ENCODE measurements at regions not wholly inside any gene's neighbourhood (a gene's known extent, or its start where the extent isn't known, plus 50 kb on each side); places are given as distances from the start of the nearest gene placed in this dataset.

DNA sequence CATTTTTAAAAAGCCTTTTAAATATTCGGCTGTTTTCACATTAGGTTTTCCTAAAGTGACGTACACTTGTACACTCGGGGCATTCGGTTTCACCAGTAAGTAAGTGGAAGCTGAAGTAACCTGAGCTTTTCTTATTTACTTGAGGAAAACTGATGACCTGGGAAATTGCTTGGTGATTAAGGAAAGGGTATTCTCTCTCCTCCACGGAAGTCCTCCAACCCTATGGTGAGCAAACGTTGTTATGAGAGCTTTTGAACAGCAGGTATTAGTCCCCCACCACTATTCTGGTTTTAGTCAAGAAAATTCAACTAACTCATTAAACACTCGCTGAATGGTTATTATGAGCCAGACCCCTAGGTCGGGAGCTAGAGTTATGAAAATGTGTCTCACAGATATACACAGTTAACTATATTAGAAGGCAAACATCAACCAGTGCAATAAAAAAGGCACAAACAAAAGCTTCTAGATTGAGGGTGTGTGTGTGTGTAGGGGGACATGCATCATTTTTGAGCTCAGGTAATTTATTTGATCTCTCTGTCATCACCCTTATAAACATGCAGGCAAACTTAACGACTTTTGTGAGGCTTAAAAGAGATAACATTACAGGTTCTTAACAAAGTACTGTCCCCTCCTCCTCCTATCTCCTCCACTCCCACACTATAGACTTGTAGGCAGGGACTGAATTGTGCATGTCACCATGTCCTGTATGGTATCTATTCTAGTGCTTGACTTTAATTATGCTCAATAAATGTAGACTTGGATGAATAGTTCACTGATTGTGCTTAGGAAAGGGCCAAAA lies 143.3 kb upstream of the MB21D2 start (continued):
- TF ChIP-seq MGA (IDR thresholded peaks at IDR 0.05) (no peak), ZSCAN32 (CRISPR knock-in tag; IDR thresholded peaks at IDR 0.05) (no peak), PHB2 (IDR thresholded peaks at IDR 0.05; ENCODE audit: low read depth) (no peak), NR4A1 (CRISPR knock-in tag; IDR thresholded peaks at IDR 0.05) (no peak), NR4A1 (tag; IDR thresholded peaks at IDR 0.05) (no peak), ZNF384 (IDR thresholded peaks at IDR 0.05; ENCODE audit: low read depth, low read length) (no peak), PCBP2 (IDR thresholded peaks at IDR 0.05; ENCODE audit: low read depth, low read length, poor library complexity, severe bottlenecking) (no peak), MCM5 (IDR thresholded peaks at IDR 0.05; ENCODE audit: low read depth) (no peak)
